Stimulated activated CD4-positive, alpha-beta T cell treated with anti-CD3 and anti-CD28 coated beads, Interleukin-4, amount 100 ng/mL, for 48 hours (primary cell): ENCODE measurements at regions not wholly inside any gene's neighbourhood (a gene's known extent, or its start where the extent isn't known, plus 50 kb on each side); places are given as distances from the start of the nearest gene placed in this dataset.
A peak's percentile ranks its signal among the peaks of the same experiment; 100 is the strongest.

ENCODE experiments used
- DNase-seq, 2 donors: peaks; one replicate each; pipeline ENCODE4 v3.0.0-alpha.2; 2020; ENCODE audit warnings: low read depth in 2 of 2

- DNase-seq: no peak
Observed at GRCh38 chr6:2562721-2563451, 187.8 kb downstream of the MYLK4 start.

GRCh38 chr6:2560917-2561698, 189.6 kb downstream of the MYLK4 start:
- DNase-seq: no peak

- no peak for DNase-seq
Observed at GRCh38 chr6:2560140-2560818, 190.4 kb downstream of the MYLK4 start.

- DNase-seq: no peak
Observed at GRCh38 chr6:2558861-2559801, 191.6 kb downstream of the MYLK4 start.

GRCh38 chr6:2558098-2558680, 192.5 kb downstream of the MYLK4 start:
- DNase-seq: no peak

- no peak for DNase-seq
Observed at GRCh38 chr6:2557181-2557720, 193.5 kb downstream of the MYLK4 start.

- no peak for DNase-seq
Observed at GRCh38 chr6:2556761-2557160, 194.0 kb downstream of the MYLK4 start.

GRCh38 chr6:2554651-2555260, 196.0 kb downstream of the MYLK4 start:
- DNase-seq: no peak

GRCh38 chr6:2552526-2553154, 198.1 kb downstream of the MYLK4 start:
- DNase-seq: no peak

GRCh38 chr6:2551705-2552104, 199.0 kb downstream of the MYLK4 start:
- DNase-seq: no peak

GRCh38 chr6:2550247-2550646, 200.5 kb downstream of the MYLK4 start:
- no peak for DNase-seq

GRCh38 chr6:2549834-2550233, 200.9 kb downstream of the MYLK4 start:
- no peak for DNase-seq

- DNase-seq: no peak
Observed at GRCh38 chr6:2547355-2547754, 203.4 kb downstream of the MYLK4 start.

GRCh38 chr6:2546901-2547300, 203.8 kb downstream of the MYLK4 start:
- DNase-seq: no peak

- DNase-seq: no peak
Observed at GRCh38 chr6:2545383-2546038, 205.2 kb downstream of the MYLK4 start.

GRCh38 chr6:2543321-2543720, 207.4 kb downstream of the MYLK4 start:
- no peak for DNase-seq

GRCh38 chr6:2542858-2543218, 207.9 kb downstream of the MYLK4 start:
- DNase-seq: peak in 1 of 2 donors; percentile 28

GRCh38 chr6:2542101-2542857, 208.4 kb downstream of the MYLK4 start:
- no peak for DNase-seq

GRCh38 chr6:2536451-2536850, 214.3 kb downstream of the MYLK4 start:
- DNase-seq: no peak
